HG02852 (cell line): ENCODE measurements at regions not wholly inside any gene's neighbourhood (a gene's known extent, or its start where the extent isn't known, plus 50 kb on each side); places are given as distances from the start of the nearest gene placed in this dataset.
"Not testable (repeated sequence)": the region's sequence is repeated elsewhere in the genome, so short reads cannot be mapped to it uniquely, and the experiment has no call there.

Experiments
- ATAC-seq: cut with Tn5 transposase; IDR thresholded peaks from one replicate; pipeline ENCODE4 v1.9.1; 2021; ENCODE audit warnings: mild to moderate bottlenecking, moderate library complexity; ENCODE audit not compliant: unreplicated experiment

- no peak for ATAC-seq
These were observed 1100.7 kb upstream of the MIR17HG start for GRCh38 chr13:90246687-90247345.

- no peak for ATAC-seq
These were observed 1093.7 kb upstream of the MIR17HG start for GRCh38 chr13:90253806-90254205.

- no peak for ATAC-seq
These were observed 1093.0 kb upstream of the MIR17HG start for GRCh38 chr13:90254437-90254836.

- ATAC-seq, result no peak
These were observed 1090.7 kb upstream of the MIR17HG start for GRCh38 chr13:90256746-90257145.

- ATAC-seq, result no peak
These were observed 1089.4 kb upstream of the MIR17HG start for GRCh38 chr13:90258129-90258528.

- ATAC-seq, result no peak
These were observed 1086.1 kb upstream of the MIR17HG start for GRCh38 chr13:90261343-90261742.

- ATAC-seq, result no peak
These were observed 1077.3 kb upstream of the MIR17HG start for GRCh38 chr13:90270226-90270625.

- no peak for ATAC-seq
These were observed 1075.1 kb upstream of the MIR17HG start for GRCh38 chr13:90272356-90272755.

- ATAC-seq, result no peak
These were observed 1071.3 kb upstream of the MIR17HG start for GRCh38 chr13:90276216-90276615.

- ATAC-seq, result not testable (repeated sequence)
These were observed 1069.3 kb upstream of the MIR17HG start for GRCh38 chr13:90278231-90278630.

- no peak for ATAC-seq
These were observed 1065.8 kb upstream of the MIR17HG start for GRCh38 chr13:90281709-90282108.

- ATAC-seq, result no peak
These were observed 1060.0 kb upstream of the MIR17HG start for GRCh38 chr13:90287521-90287920.

GRCh38 chr13:90293793-90294361 lies 1053.6 kb upstream of the MIR17HG start:
- ATAC-seq, result no peak

- ATAC-seq, result no peak
These were observed 1048.2 kb upstream of the MIR17HG start for GRCh38 chr13:90299238-90299637.

- no peak for ATAC-seq
These were observed 1047.5 kb upstream of the MIR17HG start for GRCh38 chr13:90300015-90300414.

- ATAC-seq, result no peak
These were observed 1045.4 kb upstream of the MIR17HG start for GRCh38 chr13:90302107-90302506.

- no peak for ATAC-seq
These were observed 1041.7 kb upstream of the MIR17HG start for GRCh38 chr13:90305796-90306195.

GRCh38 chr13:90307136-90307535 lies 1040.4 kb upstream of the MIR17HG start:
- no peak for ATAC-seq

- no peak for ATAC-seq
These were observed 1039.2 kb upstream of the MIR17HG start for GRCh38 chr13:90308249-90308648.

- no peak for ATAC-seq
These were observed 1035.6 kb upstream of the MIR17HG start for GRCh38 chr13:90311929-90312328.

GRCh38 chr13:90315061-90315460 lies 1032.4 kb upstream of the MIR17HG start:
- ATAC-seq, result no peak

- no peak for ATAC-seq
These were observed 1026.8 kb upstream of the MIR17HG start for GRCh38 chr13:90320664-90321063.
